ENCODE measurements at regions not wholly inside any gene's neighbourhood (a gene's known extent, or its start where the extent isn't known, plus 50 kb on each side); places are given as distances from the start of the nearest gene placed in this dataset.

DNA sequence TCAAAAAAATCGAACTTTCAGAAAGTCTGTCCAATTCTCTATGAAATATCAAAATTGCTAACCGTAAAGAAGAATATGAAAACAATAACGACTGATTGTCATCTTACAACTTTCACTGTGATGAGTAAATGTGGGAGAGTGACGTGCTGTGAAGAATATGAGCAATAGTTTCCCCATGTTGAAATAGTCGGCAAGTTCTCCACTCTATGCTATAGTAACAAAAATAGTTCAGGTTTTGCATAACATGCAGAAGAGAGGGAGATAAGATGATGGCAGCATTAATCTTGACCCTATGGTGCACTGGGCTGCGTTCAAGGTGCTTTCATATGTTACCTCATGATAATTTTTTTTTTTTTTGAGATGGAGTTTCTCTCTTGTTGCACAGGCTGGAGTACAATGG lies 196.8 kb upstream of the CYRIA start:
- no TSS peak for BruUV-seq (replicated peaks)
- intact Hi-C loops (cut with micrococcal nuclease; ENCODE audit: unreplicated experiment) = no loop called here
- Histone ChIP-seq H3K79me2 (ENCODE audit: low read depth) (no peaks in the 10 kb centered on the region), H3K27ac (no peak overlapping the region; the same call in 1 of the 2 replicates), H3K4me1 (replicated peaks; ENCODE audit: insufficient read depth) (peaks cover 19% of the 10 kb centered on the region), H3F3A (ENCODE audit: insufficient read depth, low read depth) (peaks cover 6% of the 10 kb centered on the region; the same call in 1 of the 2 replicates), H3K4me3 (no peak overlapping the region), H3K9me3 (ENCODE audit: insufficient read depth, low read depth) (no peaks in the 10 kb centered on the region), H3K4me2 (no peak overlapping the region), H4K20me1 (ENCODE audit: insufficient read depth) (no peaks in the 10 kb centered on the region), H3K27me3 (ENCODE audit: insufficient read depth, low read depth) (no peaks in the 10 kb centered on the region), H2AFZ (no peak overlapping the region), H3K9me2 (ENCODE audit: insufficient read depth) (no peaks in the 10 kb centered on the region), H3K36me3 (ENCODE audit: low read depth) (no peaks in the 10 kb centered on the region)
- ChIA-PET POLR2A (ENCODE audit: unreplicated experiment) (no interaction called here), CTCF (no interaction called here)
- TF ChIP-seq, protein P1, sequence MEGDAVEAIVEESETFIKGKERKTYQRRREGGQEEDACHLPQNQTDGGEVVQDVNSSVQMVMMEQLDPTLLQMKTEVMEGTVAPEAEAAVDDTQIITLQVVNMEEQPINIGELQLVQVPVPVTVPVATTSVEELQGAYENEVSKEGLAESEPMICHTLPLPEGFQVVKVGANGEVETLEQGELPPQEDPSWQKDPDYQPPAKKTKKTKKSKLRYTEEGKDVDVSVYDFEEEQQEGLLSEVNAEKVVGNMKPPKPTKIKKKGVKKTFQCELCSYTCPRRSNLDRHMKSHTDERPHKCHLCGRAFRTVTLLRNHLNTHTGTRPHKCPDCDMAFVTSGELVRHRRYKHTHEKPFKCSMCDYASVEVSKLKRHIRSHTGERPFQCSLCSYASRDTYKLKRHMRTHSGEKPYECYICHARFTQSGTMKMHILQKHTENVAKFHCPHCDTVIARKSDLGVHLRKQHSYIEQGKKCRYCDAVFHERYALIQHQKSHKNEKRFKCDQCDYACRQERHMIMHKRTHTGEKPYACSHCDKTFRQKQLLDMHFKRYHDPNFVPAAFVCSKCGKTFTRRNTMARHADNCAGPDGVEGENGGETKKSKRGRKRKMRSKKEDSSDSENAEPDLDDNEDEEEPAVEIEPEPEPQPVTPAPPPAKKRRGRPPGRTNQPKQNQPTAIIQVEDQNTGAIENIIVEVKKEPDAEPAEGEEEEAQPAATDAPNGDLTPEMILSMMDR (conservative IDR thresholded peaks at IDR 0.05) = no peak
- no peak for TF ChIP-seq EZH2 (IDR thresholded peaks at IDR 0.05; ENCODE audit: low read depth)
- DNase-seq = no peak

GRCh38 chr2:16861530-16861929 lies 195.9 kb upstream of the CYRIA start:
- DNase-seq = peak in 1 of 2 experiments; percentile 80
- peaks cover 6% of the 10 kb centered on the region; the same call in 1 of the 2 replicates for H3F3A ChIP-seq (ENCODE audit: insufficient read depth, low read depth)
- H3K9me3 ChIP-seq (ENCODE audit: insufficient read depth, low read depth) = no peaks in the 10 kb centered on the region
- no peaks in the 10 kb centered on the region for H3K9me2 ChIP-seq (ENCODE audit: insufficient read depth)
- intact Hi-C loops (cut with micrococcal nuclease; ENCODE audit: unreplicated experiment) = loop anchor here (2.0 kb wide), 1 partner anchor 53 kb away; no protein-coding TSS in a partner anchor
- no peaks in the 10 kb centered on the region for H4K20me1 ChIP-seq (ENCODE audit: insufficient read depth)
- no TSS peak for BruUV-seq (replicated peaks)
- H2AFZ ChIP-seq = no peak overlapping the region
- no peak overlapping the region for H3K4me2 ChIP-seq
- H3K36me3 ChIP-seq (ENCODE audit: low read depth) = no peaks in the 10 kb centered on the region
- no peak for TF ChIP-seq EZH2 (IDR thresholded peaks at IDR 0.05; ENCODE audit: low read depth)
- TF ChIP-seq, protein P1 (conservative IDR thresholded peaks at IDR 0.05) = no peak
- peak overlapping the region; percentile 67 for H3K27ac ChIP-seq
- CTCF ChIA-PET = no interaction called here
- peaks cover 19% of the 10 kb centered on the region for H3K4me1 ChIP-seq (replicated peaks; ENCODE audit: insufficient read depth)
- no peaks in the 10 kb centered on the region for H3K27me3 ChIP-seq (ENCODE audit: insufficient read depth, low read depth)
- H3K4me3 ChIP-seq = no peak overlapping the region
- H3K79me2 ChIP-seq (ENCODE audit: low read depth) = no peaks in the 10 kb centered on the region
- POLR2A ChIA-PET (ENCODE audit: unreplicated experiment) = interaction anchor here (0.5 kb wide), 1 partner anchor 20 kb away, joined by 4 read pairs; no protein-coding TSS in a partner anchor

DNA sequence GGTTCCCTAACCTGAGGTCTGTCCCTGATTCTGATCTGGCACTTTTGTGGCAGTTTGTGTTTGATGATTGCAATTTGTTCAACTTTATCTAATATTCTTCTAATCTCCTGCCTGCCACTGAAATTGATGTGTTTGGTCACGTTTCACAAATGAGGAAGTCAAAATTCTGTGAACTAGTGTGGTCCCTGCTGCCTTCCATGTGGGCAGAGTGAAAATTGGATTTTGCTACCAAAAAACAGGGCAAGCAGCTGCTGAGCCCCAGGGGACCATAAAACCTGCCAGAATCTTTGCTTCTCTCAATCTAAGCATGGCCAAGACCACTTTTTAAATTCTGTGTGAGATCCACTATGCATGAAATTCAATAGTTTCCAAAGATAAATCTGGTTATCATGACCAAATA lies 195.5 kb upstream of the CYRIA start:
- ChIA-PET CTCF (no interaction called here), POLR2A (ENCODE audit: unreplicated experiment) (no interaction called here)
- Histone ChIP-seq H3K27me3 (ENCODE audit: insufficient read depth, low read depth) (no peaks in the 10 kb centered on the region), H3K4me3 (no peak overlapping the region), H3K79me2 (ENCODE audit: low read depth) (no peaks in the 10 kb centered on the region), H3K9me2 (ENCODE audit: insufficient read depth) (no peaks in the 10 kb centered on the region), H2AFZ (no peak overlapping the region), H3K4me1 (replicated peaks; ENCODE audit: insufficient read depth) (peaks cover 19% of the 10 kb centered on the region), H3K4me2 (peak overlapping the region; percentile 6; the same call in 1 of the 2 replicates), H3F3A (ENCODE audit: insufficient read depth, low read depth) (peaks cover 6% of the 10 kb centered on the region; the same call in 1 of the 2 replicates), H4K20me1 (ENCODE audit: insufficient read depth) (no peaks in the 10 kb centered on the region), H3K36me3 (ENCODE audit: low read depth) (no peaks in the 10 kb centered on the region), H3K27ac (peak overlapping the region; percentile 67), H3K9me3 (ENCODE audit: insufficient read depth, low read depth) (no peaks in the 10 kb centered on the region)
- no TSS peak for BruUV-seq (replicated peaks)
- no peak for DNase-seq
- no peak for TF ChIP-seq EZH2 (IDR thresholded peaks at IDR 0.05; ENCODE audit: low read depth)
- TF ChIP-seq, protein P1 (conservative IDR thresholded peaks at IDR 0.05) = no peak
- intact Hi-C loops (cut with micrococcal nuclease; ENCODE audit: unreplicated experiment) = loop anchor here (2.0 kb wide), 1 partner anchor 54 kb away; no protein-coding TSS in a partner anchor

Measured in PC-9 (cell line).